Mesothelial cell of epicardium (in vitro differentiated cells): ENCODE measurements at regions not wholly inside any gene's neighbourhood (a gene's known extent, or its start where the extent isn't known, plus 50 kb on each side); places are given as distances from the start of the nearest gene placed in this dataset.

Source experiments
- DNase-seq, 2 experiments: peaks; one replicate each; pipeline ENCODE4 v3.0.0; 2021; ENCODE audit warnings: low spot score in 2 of 2; ENCODE audit not compliant: unreplicated experiment in 2 of 2
- H3K27ac Mint-ChIP-seq: 2 replicates; pipeline ENCODE4 v1.8.0; 2021; ENCODE audit warnings: mixed read lengths
- H3K27me3 Mint-ChIP-seq: 2 replicates; pipeline ENCODE4 v1.8.0; 2021; ENCODE audit warnings: low read depth, mixed read lengths
- H3K36me3 Mint-ChIP-seq: 2 replicates; pipeline ENCODE4 v1.8.0; 2021; ENCODE audit warnings: mixed read lengths
- H3K4me1 Mint-ChIP-seq: 2 replicates; pipeline ENCODE4 v1.8.0; 2021; ENCODE audit warnings: mixed read lengths
- H3K4me3 Mint-ChIP-seq: 2 replicates; pipeline ENCODE4 v1.8.0; 2021; ENCODE audit warnings: mild to moderate bottlenecking, moderate library complexity, mixed read lengths
- H3K9me3 Mint-ChIP-seq: 2 replicates; pipeline ENCODE4 v1.8.0; 2021; ENCODE audit warnings: mixed read lengths
- CTCF ChIP-seq: fragments of 200-600 bp; sonication (generic); IDR thresholded peaks from one replicate; pipeline ENCODE4 v1.5.0; 2021; ENCODE audit warnings: antibody characterized with exemption; ENCODE audit not compliant: unreplicated experiment

DNA sequence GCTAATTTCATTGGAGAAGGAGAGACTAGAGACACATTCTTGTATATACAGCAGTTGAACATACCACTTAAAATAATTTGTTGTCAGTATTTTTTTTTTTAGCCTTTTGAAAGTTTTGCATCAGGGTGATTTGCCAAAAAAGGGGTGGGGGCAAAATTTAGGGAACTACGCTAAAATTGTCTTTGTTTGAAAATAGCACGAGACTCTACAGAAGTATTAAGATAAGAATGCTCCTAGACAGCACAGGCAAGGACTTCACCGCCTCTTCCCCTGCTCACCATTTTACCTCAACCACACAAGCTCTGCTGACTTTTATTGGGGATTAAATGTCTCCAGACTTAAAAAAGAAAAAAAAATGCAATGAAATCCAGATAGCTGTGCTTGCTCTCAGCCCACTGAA lies 236.1 kb upstream of the USP25 start:
- H3K27ac Mint-ChIP-seq, result peak overlapping the region; percentile 22
- H3K9me3 Mint-ChIP-seq, result no peaks in the 10 kb centered on the region
- peak overlapping the region; percentile 3 for H3K4me3 Mint-ChIP-seq
- TF ChIP-seq CTCF, result no peak
- no peaks in the 10 kb centered on the region for H3K27me3 Mint-ChIP-seq
- peaks cover 15% of the 10 kb centered on the region for H3K4me1 Mint-ChIP-seq
- no peak for DNase-seq
- H3K36me3 Mint-ChIP-seq, result no peaks in the 10 kb centered on the region

DNA sequence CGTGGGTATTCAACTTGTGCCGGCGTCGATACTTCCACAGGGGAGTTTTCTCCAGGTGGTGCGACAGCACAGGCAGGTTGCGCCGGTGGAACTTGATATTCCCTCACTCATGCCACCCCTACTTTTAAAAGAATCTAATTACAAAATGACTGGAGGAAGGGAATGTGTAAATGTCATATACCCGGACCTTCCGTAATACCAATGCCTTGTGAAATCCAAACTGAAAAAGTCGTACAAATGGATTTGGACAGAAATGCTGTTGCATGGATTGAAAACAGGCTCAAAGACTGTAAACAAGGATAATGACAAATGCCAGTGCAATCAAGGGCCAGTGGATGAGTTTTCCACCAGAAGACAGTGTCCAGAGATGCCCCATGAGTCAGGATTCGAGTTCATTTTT lies 235.3 kb upstream of the USP25 start:
- DNase-seq, result no peak
- no peak for TF ChIP-seq CTCF
- H3K4me1 Mint-ChIP-seq, result peaks cover 15% of the 10 kb centered on the region
- H3K27me3 Mint-ChIP-seq, result no peaks in the 10 kb centered on the region
- H3K9me3 Mint-ChIP-seq, result no peaks in the 10 kb centered on the region
- no peak overlapping the region for H3K27ac Mint-ChIP-seq
- no peak overlapping the region for H3K4me3 Mint-ChIP-seq
- H3K36me3 Mint-ChIP-seq, result no peaks in the 10 kb centered on the region

DNA sequence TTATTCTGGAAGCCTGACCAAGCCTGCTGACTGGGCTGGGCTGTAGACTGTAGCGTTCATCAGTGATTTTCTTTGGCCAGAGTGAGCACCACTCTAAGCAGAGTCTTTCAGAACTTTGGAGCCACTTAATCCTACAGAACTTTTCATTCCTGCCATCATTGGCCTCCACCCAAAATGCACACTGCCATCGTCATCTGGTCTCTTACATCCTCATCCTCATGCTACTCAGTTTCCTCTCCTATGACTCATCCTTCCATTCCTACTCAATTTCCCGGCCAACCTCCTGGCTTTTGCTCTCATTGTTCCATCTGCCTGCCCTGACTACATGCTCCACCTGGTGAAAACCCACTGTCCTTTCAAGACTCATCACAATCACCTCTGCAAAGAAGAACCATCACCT lies 233.8 kb upstream of the USP25 start:
- H3K4me3 Mint-ChIP-seq, result no peak overlapping the region
- no peaks in the 10 kb centered on the region for H3K36me3 Mint-ChIP-seq
- no peaks in the 10 kb centered on the region for H3K27me3 Mint-ChIP-seq
- no peak for TF ChIP-seq CTCF
- H3K9me3 Mint-ChIP-seq, result no peaks in the 10 kb centered on the region
- no peak for DNase-seq
- no peak overlapping the region for H3K27ac Mint-ChIP-seq
- H3K4me1 Mint-ChIP-seq, result peaks cover 15% of the 10 kb centered on the region

GRCh38 chr21:15496911-15497310 lies 232.9 kb upstream of the USP25 start:
- H3K4me1 Mint-ChIP-seq, result peaks cover 15% of the 10 kb centered on the region
- H3K36me3 Mint-ChIP-seq, result no peaks in the 10 kb centered on the region
- H3K27ac Mint-ChIP-seq, result no peak overlapping the region
- no peak for DNase-seq
- H3K9me3 Mint-ChIP-seq, result peaks cover under 1% of the 10 kb centered on the region
- no peak for TF ChIP-seq CTCF
- no peaks in the 10 kb centered on the region for H3K27me3 Mint-ChIP-seq
- H3K4me3 Mint-ChIP-seq, result no peak overlapping the region

- no peak for TF ChIP-seq CTCF
- Mint-ChIP-seq H3K27ac (no peak overlapping the region), H3K9me3 (peaks cover 8% of the 10 kb centered on the region), H3K4me3 (no peak overlapping the region), H3K36me3 (no peaks in the 10 kb centered on the region), H3K27me3 (no peaks in the 10 kb centered on the region), H3K4me1 (peaks cover 9% of the 10 kb centered on the region)
- DNase-seq, result no peak
These were observed 231.3 kb upstream of the USP25 start for GRCh38 chr21:15498455-15498854.

- no peak for DNase-seq
- H3K4me3 Mint-ChIP-seq, result no peak overlapping the region
- no peak overlapping the region for H3K27ac Mint-ChIP-seq
- no peaks in the 10 kb centered on the region for H3K4me1 Mint-ChIP-seq
- H3K9me3 Mint-ChIP-seq, result peaks cover 8% of the 10 kb centered on the region
- H3K27me3 Mint-ChIP-seq, result no peaks in the 10 kb centered on the region
- H3K36me3 Mint-ChIP-seq, result no peaks in the 10 kb centered on the region
- TF ChIP-seq CTCF, result no peak
These were observed 223.7 kb upstream of the USP25 start for GRCh38 chr21:15506086-15506485.
